ENCODE measurements at regions not wholly inside any gene's neighbourhood (a gene's known extent, or its start where the extent isn't known, plus 50 kb on each side); places are given as distances from the start of the nearest gene placed in this dataset.

GRCh38 chr12:23128462-23128861, 503.5 kb downstream of the ETNK1 start:
- Mint-ChIP-seq H3K4me3 (ENCODE audit: unreplicated experiment) (no peak overlapping the region), H3K27ac (ENCODE audit: unreplicated experiment) (no peak overlapping the region), H3K9me3 (ENCODE audit: unreplicated experiment) (no peaks in the 10 kb centered on the region), H3K36me3 (ENCODE audit: insufficient read depth, unreplicated experiment) (no peaks in the 10 kb centered on the region), H3K27me3 (ENCODE audit: insufficient read depth, unreplicated experiment) (no peaks in the 10 kb centered on the region), H3K4me1 (ENCODE audit: low read depth, unreplicated experiment) (no peaks in the 10 kb centered on the region)
- Histone ChIP-seq H3K4me3 (ENCODE audit: low read depth, low read length) (no peak overlapping the region), H3K4me1 (no peaks in the 10 kb centered on the region), H3K27me3 (replicated peaks; ENCODE audit: control insufficient read depth, insufficient read depth, low read length) (no peaks in the 10 kb centered on the region), H3K9me3 (no peaks in the 10 kb centered on the region), H3K36me3 (ENCODE audit: control insufficient read depth, insufficient read depth, low read length) (no peaks in the 10 kb centered on the region)
- intact Hi-C loops (cut with micrococcal nuclease; ENCODE audit: unreplicated experiment): no loop called here
- POLR2A ChIA-PET: no interaction called here
- no TSS peak for BruUV-seq (replicated peaks)
- DNase-seq: no peak
- no peak for TF ChIP-seq CTCF (IDR thresholded peaks at IDR 0.05; ENCODE audit: insufficient read depth in 1 of 2, low read depth in 1 of 2, low read length in 1 of 2, severe bottlenecking in 1 of 2, unreplicated experiment in 1 of 2)
- CTCF ChIA-PET: no interaction called here

GRCh38 chr12:23132357-23132756, 507.4 kb downstream of the ETNK1 start:
- CTCF ChIA-PET: no interaction called here
- Histone ChIP-seq H3K4me1 (no peaks in the 10 kb centered on the region), H3K27me3 (replicated peaks; ENCODE audit: control insufficient read depth, insufficient read depth, low read length) (no peaks in the 10 kb centered on the region), H3K9me3 (no peaks in the 10 kb centered on the region), H3K4me3 (ENCODE audit: low read depth, low read length) (no peak overlapping the region), H3K36me3 (ENCODE audit: control insufficient read depth, insufficient read depth, low read length) (no peaks in the 10 kb centered on the region)
- intact Hi-C loops (cut with micrococcal nuclease; ENCODE audit: unreplicated experiment): no loop called here
- DNase-seq: no peak
- Mint-ChIP-seq H3K27ac (ENCODE audit: unreplicated experiment) (no peak overlapping the region), H3K36me3 (ENCODE audit: insufficient read depth, unreplicated experiment) (no peaks in the 10 kb centered on the region), H3K4me1 (ENCODE audit: low read depth, unreplicated experiment) (no peaks in the 10 kb centered on the region), H3K9me3 (ENCODE audit: unreplicated experiment) (no peaks in the 10 kb centered on the region), H3K27me3 (ENCODE audit: insufficient read depth, unreplicated experiment) (no peaks in the 10 kb centered on the region), H3K4me3 (ENCODE audit: unreplicated experiment) (no peak overlapping the region)
- no peak for TF ChIP-seq CTCF (IDR thresholded peaks at IDR 0.05; ENCODE audit: insufficient read depth in 1 of 2, low read depth in 1 of 2, low read length in 1 of 2, severe bottlenecking in 1 of 2, unreplicated experiment in 1 of 2)
- POLR2A ChIA-PET: no interaction called here
- BruUV-seq (replicated peaks): no TSS peak

- no peak overlapping the region for H3K27ac Mint-ChIP-seq (ENCODE audit: unreplicated experiment)
- H3K4me3 Mint-ChIP-seq (ENCODE audit: unreplicated experiment): no peak overlapping the region
- H3K9me3 Mint-ChIP-seq (ENCODE audit: unreplicated experiment): no peaks in the 10 kb centered on the region
- no peaks in the 10 kb centered on the region for H3K27me3 ChIP-seq (replicated peaks; ENCODE audit: control insufficient read depth, insufficient read depth, low read length)
- H3K27me3 Mint-ChIP-seq (ENCODE audit: insufficient read depth, unreplicated experiment): no peaks in the 10 kb centered on the region
- no peaks in the 10 kb centered on the region for H3K9me3 ChIP-seq
- POLR2A ChIA-PET: no interaction called here
- intact Hi-C loops (cut with micrococcal nuclease; ENCODE audit: unreplicated experiment): no loop called here
- H3K4me1 Mint-ChIP-seq (ENCODE audit: low read depth, unreplicated experiment): no peaks in the 10 kb centered on the region
- no peak for TF ChIP-seq CTCF (IDR thresholded peaks at IDR 0.05; ENCODE audit: insufficient read depth in 1 of 2, low read depth in 1 of 2, low read length in 1 of 2, severe bottlenecking in 1 of 2, unreplicated experiment in 1 of 2)
- BruUV-seq (replicated peaks): no TSS peak
- no peaks in the 10 kb centered on the region for H3K36me3 Mint-ChIP-seq (ENCODE audit: insufficient read depth, unreplicated experiment)
- no peaks in the 10 kb centered on the region for H3K36me3 ChIP-seq (ENCODE audit: control insufficient read depth, insufficient read depth, low read length)
- H3K4me3 ChIP-seq (ENCODE audit: low read depth, low read length): no peak overlapping the region
- CTCF ChIA-PET: no interaction called here
- no peaks in the 10 kb centered on the region for H3K4me1 ChIP-seq
- no peak for DNase-seq
Observed at GRCh38 chr12:23133471-23133870, 508.5 kb downstream of the ETNK1 start.

Data from Caco-2 (cell line).